ENCODE measurements at regions not wholly inside any gene's neighbourhood (a gene's known extent, or its start where the extent isn't known, plus 50 kb on each side); places are given as distances from the start of the nearest gene placed in this dataset.
"Not testable (repeated sequence)": the region's sequence is repeated elsewhere in the genome, so short reads cannot be mapped to it uniquely, and the experiment has no call there.

GRCh38 chr17:27157898-27158297 lies 136.0 kb upstream of the WSB1 start:
- no peak overlapping the region for H3K4me3 ChIP-seq (ENCODE audit: low read depth, low read length)
- no peak for TF ChIP-seq CTCF (IDR thresholded peaks at IDR 0.05; ENCODE audit: borderline replicate concordance, insufficient read depth, low read depth, low read length)

GRCh38 chr17:27158382-27158781 lies 135.5 kb upstream of the WSB1 start:
- no peak for TF ChIP-seq CTCF (IDR thresholded peaks at IDR 0.05; ENCODE audit: borderline replicate concordance, insufficient read depth, low read depth, low read length)
- no peak overlapping the region for H3K4me3 ChIP-seq (ENCODE audit: low read depth, low read length)

- no peak for TF ChIP-seq CTCF (IDR thresholded peaks at IDR 0.05; ENCODE audit: borderline replicate concordance, insufficient read depth, low read depth, low read length)
- no peak overlapping the region for H3K4me3 ChIP-seq (ENCODE audit: low read depth, low read length)
Measured at GRCh38 chr17:27180322-27180721, 113.6 kb upstream of the WSB1 start.

- not testable (repeated sequence) for H3K4me3 ChIP-seq (ENCODE audit: low read depth, low read length)
Measured at GRCh38 chr17:27181379-27181925, 112.5 kb upstream of the WSB1 start.

- no peak for TF ChIP-seq CTCF (IDR thresholded peaks at IDR 0.05; ENCODE audit: borderline replicate concordance, insufficient read depth, low read depth, low read length)
- no peak overlapping the region for H3K4me3 ChIP-seq (ENCODE audit: low read depth, low read length)
Measured at GRCh38 chr17:27181935-27182334, 112.0 kb upstream of the WSB1 start.

GRCh38 chr17:27197505-27197904 lies 96.4 kb upstream of the WSB1 start:
- TF ChIP-seq CTCF (IDR thresholded peaks at IDR 0.05; ENCODE audit: borderline replicate concordance, insufficient read depth, low read depth, low read length), result peak; percentile 21; the same call in 1 of the 2 replicates
- H3K4me3 ChIP-seq (ENCODE audit: low read depth, low read length), result not testable (repeated sequence)

GRCh38 chr17:27199948-27200347 lies 94.0 kb upstream of the WSB1 start:
- TF ChIP-seq CTCF (IDR thresholded peaks at IDR 0.05; ENCODE audit: borderline replicate concordance, insufficient read depth, low read depth, low read length), result no peak
- no peak overlapping the region for H3K4me3 ChIP-seq (ENCODE audit: low read depth, low read length)

GRCh38 chr17:27200476-27200875 lies 93.4 kb upstream of the WSB1 start:
- no peak for TF ChIP-seq CTCF (IDR thresholded peaks at IDR 0.05; ENCODE audit: borderline replicate concordance, insufficient read depth, low read depth, low read length)
- H3K4me3 ChIP-seq (ENCODE audit: low read depth, low read length), result no peak overlapping the region

Measured in GM12875 (cell line).